ENCODE measurements at regions not wholly inside any gene's neighbourhood (a gene's known extent, or its start where the extent isn't known, plus 50 kb on each side); places are given as distances from the start of the nearest gene placed in this dataset.
"Not testable (repeated sequence)": the region's sequence is repeated elsewhere in the genome, so short reads cannot be mapped to it uniquely, and the experiment has no call there.

DNA sequence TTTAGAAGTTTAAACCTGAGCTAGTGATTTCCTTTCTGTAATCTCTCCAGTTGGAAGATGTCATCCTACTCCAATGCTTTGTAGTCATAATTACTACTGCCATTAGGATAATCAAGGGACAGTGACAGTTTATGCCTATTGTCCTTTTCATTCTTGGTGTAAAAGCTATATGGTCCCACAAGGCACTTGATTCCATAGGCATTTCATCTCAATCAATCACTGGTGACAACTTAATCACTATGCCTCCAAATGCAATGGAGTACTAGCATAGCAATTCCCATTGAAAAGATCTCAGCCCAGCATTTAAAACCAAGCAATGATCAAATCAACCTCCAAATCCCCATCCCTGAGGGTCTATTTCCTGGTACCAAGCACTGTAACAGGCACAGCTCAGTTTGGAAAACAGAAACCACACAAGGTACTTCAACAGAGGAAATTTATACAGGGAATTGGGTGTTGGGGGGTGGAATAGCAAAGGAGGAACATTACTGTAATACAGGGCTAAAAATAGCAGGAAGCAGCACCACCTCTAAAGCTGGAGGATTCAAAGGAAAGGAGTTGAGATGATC is 51.0 kb downstream of the FHIP2A start:
- TF ChIP-seq CTCF (IDR thresholded peaks at IDR 0.05; ENCODE audit: insufficient read depth, low read length, severe bottlenecking) = no peak
- Histone ChIP-seq H3K36me3 (ENCODE audit: control insufficient read depth, insufficient read depth, low read length) (no peaks in the 10 kb centered on the region), H3K27me3 (ENCODE audit: control insufficient read depth, insufficient read depth, low read length) (no peaks in the 10 kb centered on the region), H3K4me3 (ENCODE audit: low read depth, low read length) (no peak overlapping the region)
- DNase-seq (ENCODE audit: low read depth) = no peak
- no peak for FAIRE-seq

GRCh38 chr10:114874827-114875411 is 53.3 kb downstream of the FHIP2A start:
- TF ChIP-seq CTCF (IDR thresholded peaks at IDR 0.05; ENCODE audit: insufficient read depth, low read length, severe bottlenecking) = no peak
- Histone ChIP-seq H3K4me3 (ENCODE audit: low read depth, low read length) (no peak overlapping the region), H3K36me3 (ENCODE audit: control insufficient read depth, insufficient read depth, low read length) (no peaks in the 10 kb centered on the region), H3K27me3 (ENCODE audit: control insufficient read depth, insufficient read depth, low read length) (no peaks in the 10 kb centered on the region)
- no peak for FAIRE-seq
- DNase-seq (ENCODE audit: low read depth) = no peak

DNA sequence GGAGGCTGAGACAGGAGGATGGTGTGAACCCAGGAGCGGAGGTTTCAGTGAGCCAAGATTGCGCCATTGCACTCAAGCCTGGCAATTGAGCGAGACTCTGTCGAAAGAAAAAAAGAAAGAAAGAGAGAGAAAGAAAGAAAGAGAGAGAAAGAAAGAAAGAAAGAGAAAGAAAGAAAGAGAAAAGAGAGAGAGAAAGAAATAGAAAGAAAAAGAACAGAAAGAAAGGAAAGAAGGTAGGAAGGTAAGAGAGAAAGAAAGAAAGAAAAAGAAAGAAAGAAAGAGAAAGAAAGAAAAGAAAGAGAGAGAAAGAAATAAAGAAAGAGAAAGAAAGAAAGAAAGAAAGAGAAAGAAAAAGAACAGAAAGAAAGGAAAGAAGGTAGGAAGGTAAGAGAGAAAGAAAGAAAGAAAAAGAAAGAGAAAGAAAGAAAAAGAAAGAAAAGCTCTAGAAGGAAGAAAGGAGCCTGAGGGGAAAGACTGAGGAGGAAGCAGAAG is 54.1 kb downstream of the FHIP2A start:
- not testable (repeated sequence) for H3K36me3 ChIP-seq (ENCODE audit: control insufficient read depth, insufficient read depth, low read length); H3K4me3 ChIP-seq (ENCODE audit: low read depth, low read length); H3K27me3 ChIP-seq (ENCODE audit: control insufficient read depth, insufficient read depth, low read length); FAIRE-seq; DNase-seq (ENCODE audit: low read depth)

GRCh38 chr10:114876169-114876568 is 54.6 kb downstream of the FHIP2A start:
- Histone ChIP-seq H3K27me3 (ENCODE audit: control insufficient read depth, insufficient read depth, low read length) (no peaks in the 10 kb centered on the region), H3K4me3 (ENCODE audit: low read depth, low read length) (no peak overlapping the region), H3K36me3 (ENCODE audit: control insufficient read depth, insufficient read depth, low read length) (no peaks in the 10 kb centered on the region)
- no peak for TF ChIP-seq CTCF (IDR thresholded peaks at IDR 0.05; ENCODE audit: insufficient read depth, low read length, severe bottlenecking)
- FAIRE-seq (no peak), DNase-seq (ENCODE audit: low read depth) (no peak)

GRCh38 chr10:114876602-114877300 is 55.2 kb downstream of the FHIP2A start:
- DNase-seq (ENCODE audit: low read depth) = peak; percentile 52

More at GRCh38 chr10:114876602-114877300, 55.2 kb downstream of the FHIP2A start:
- FAIRE-seq = peak; percentile 55
- Histone ChIP-seq H3K36me3 (ENCODE audit: control insufficient read depth, insufficient read depth, low read length) (no peaks in the 10 kb centered on the region), H3K4me3 (ENCODE audit: low read depth, low read length) (no peak overlapping the region), H3K27me3 (ENCODE audit: control insufficient read depth, insufficient read depth, low read length) (no peaks in the 10 kb centered on the region)
- peak; percentile 96 for TF ChIP-seq CTCF (IDR thresholded peaks at IDR 0.05; ENCODE audit: insufficient read depth, low read length, severe bottlenecking)

All from bronchial epithelial cell (primary cell).